ENCODE measurements at regions not wholly inside any gene's neighbourhood (a gene's known extent, or its start where the extent isn't known, plus 50 kb on each side); places are given as distances from the start of the nearest gene placed in this dataset.

DNA sequence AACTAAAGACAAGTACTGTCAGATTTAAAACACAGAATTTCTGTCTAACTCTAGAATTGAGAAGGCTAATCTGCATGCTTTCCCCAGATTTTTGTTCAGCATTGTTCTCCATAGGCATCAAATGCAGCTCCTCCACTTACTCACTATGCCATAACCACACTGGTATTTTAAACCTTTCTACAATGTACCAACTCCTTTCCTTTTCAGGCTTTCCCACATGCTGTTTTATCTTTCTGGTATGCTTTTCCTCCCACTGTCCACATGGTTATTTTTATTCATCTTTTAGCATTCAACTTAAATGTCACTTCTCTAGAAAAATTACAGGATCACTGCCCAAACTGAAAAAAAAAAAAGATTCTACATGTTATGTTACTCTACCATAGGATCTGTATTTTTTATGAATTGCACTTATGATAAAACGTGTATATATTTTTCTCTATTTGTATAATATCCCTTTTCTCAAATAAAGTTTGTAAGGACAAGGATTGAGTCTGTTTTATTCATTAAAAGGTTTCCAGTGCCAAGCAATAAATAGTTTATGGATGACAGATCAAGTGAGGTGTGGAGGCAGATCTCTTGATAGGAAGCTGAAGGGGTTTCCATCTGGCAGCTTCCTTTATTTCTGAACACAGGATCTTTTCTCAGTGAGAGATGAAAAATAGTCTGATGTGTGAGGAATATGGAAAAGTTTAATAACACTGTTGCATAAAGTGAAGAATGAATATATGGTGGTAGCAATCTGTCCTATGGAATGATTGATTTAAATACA lies 1064.5 kb downstream of the ZPLD1 start:
- no peak for ATAC-seq
- Histone ChIP-seq H3K4me1 (no peaks in the 10 kb centered on the region), H3K4me2 (no peak overlapping the region), H3K4me3 (no peak overlapping the region), H3K9me3 (no peaks in the 10 kb centered on the region), H3K27ac (no peak overlapping the region)
- ChIA-PET POLR2A (no interaction called here), CTCF (no interaction called here)
- WGBS (ENCODE audit: missing lambda C conversion rate): 0% methylated on average over 1 of the region's 1 CpG
- no peak for FAIRE-seq
- no peak for DNase-seq (ENCODE audit: low read depth in 1 of 2, low spot score in 1 of 2)
- no peak for TF ChIP-seq SMC3 (IDR thresholded peaks at IDR 0.05)
- TF ChIP-seq ZSCAN20 (CRISPR knock-in tag; IDR thresholded peaks at IDR 0.05): no peak
- no peak for TF ChIP-seq USF2 (IDR thresholded peaks at IDR 0.05)
- no peak for TF ChIP-seq HOXA7 (CRISPR knock-in tag; IDR thresholded peaks at IDR 0.05)
- TF ChIP-seq HDAC2 (IDR thresholded peaks at IDR 0.05): no peak
- no peak for TF ChIP-seq FOXS1 (CRISPR knock-in tag; IDR thresholded peaks at IDR 0.05)
- no peak for TF ChIP-seq EHF (CRISPR knock-in tag; IDR thresholded peaks at IDR 0.05)
- no peak for TF ChIP-seq NR3C1 (IDR thresholded peaks at IDR 0.05)
- no peak for TF ChIP-seq POLR2AphosphoS2 (conservative IDR thresholded peaks at IDR 0.05; ENCODE audit: low read length)
- no peak for TF ChIP-seq RARB (CRISPR knock-in tag; IDR thresholded peaks at IDR 0.05)
- no peak for TF ChIP-seq CEBPB (IDR thresholded peaks at IDR 0.05)
- TF ChIP-seq CHD2 (IDR thresholded peaks at IDR 0.05; ENCODE audit: low read length, partially characterized antibody): no peak
- TF ChIP-seq, protein P1, sequence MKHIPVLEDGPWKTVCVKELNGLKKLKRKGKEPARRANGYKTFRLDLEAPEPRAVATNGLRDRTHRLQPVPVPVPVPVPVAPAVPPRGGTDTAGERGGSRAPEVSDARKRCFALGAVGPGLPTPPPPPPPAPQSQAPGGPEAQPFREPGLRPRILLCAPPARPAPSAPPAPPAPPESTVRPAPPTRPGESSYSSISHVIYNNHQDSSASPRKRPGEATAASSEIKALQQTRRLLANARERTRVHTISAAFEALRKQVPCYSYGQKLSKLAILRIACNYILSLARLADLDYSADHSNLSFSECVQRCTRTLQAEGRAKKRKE (CRISPR knock-in tag; IDR thresholded peaks at IDR 0.05; ENCODE audit: low read depth): no peak

DNA sequence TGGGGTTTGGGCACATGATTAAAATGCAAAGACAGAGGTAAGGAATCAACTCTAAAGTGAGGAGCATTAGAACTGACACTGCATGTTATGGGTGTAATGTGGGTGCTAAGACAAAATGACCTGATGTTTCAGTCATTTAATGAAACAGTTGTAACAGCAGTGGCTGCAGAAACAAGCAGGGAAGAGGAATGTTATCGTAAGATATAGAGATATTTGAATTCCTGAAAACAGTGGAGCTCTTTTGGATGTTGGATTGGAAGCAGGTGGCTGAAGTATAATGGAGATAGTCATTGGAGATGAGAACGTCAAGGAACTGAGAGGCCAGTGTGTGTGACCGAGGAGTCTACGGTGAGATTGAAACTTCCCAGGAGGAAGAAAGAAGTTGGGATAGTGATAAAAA lies 1065.2 kb downstream of the ZPLD1 start:
- Histone ChIP-seq H3K27ac (no peak overlapping the region), H3K4me1 (no peaks in the 10 kb centered on the region), H3K4me3 (no peak overlapping the region), H3K9me3 (no peaks in the 10 kb centered on the region), H3K4me2 (no peak overlapping the region)
- WGBS (ENCODE audit: missing lambda C conversion rate): 34% methylated on average over 4 of the region's 4 CpGs
- TF ChIP-seq HMGXB4 (CRISPR knock-in tag; IDR thresholded peaks at IDR 0.05; ENCODE audit: borderline replicate concordance): no peak
- TF ChIP-seq MAFK (IDR thresholded peaks at IDR 0.05; ENCODE audit: partially characterized antibody): no peak
- no peak for TF ChIP-seq RCOR1 (IDR thresholded peaks at IDR 0.05; ENCODE audit: low read depth, low read length)
- ChIA-PET CTCF (no interaction called here), POLR2A (no interaction called here)
- FAIRE-seq (no peak), DNase-seq (ENCODE audit: low read depth in 1 of 2, low spot score in 1 of 2) (no peak), ATAC-seq (no peak)

- Histone ChIP-seq H3K4me1 (no peaks in the 10 kb centered on the region), H3K27ac (no peak overlapping the region), H3K4me3 (no peak overlapping the region), H3K9me3 (no peaks in the 10 kb centered on the region), H3K4me2 (no peak overlapping the region)
- ChIA-PET CTCF (no interaction called here), POLR2A (no interaction called here)
- ATAC-seq: no peak
- no peak for FAIRE-seq
- WGBS (ENCODE audit: missing lambda C conversion rate): 12% methylated on average over 2 of the region's 2 CpGs
- DNase-seq (ENCODE audit: low read depth in 1 of 2, low spot score in 1 of 2): no peak
- TF ChIP-seq MYC (IDR thresholded peaks at IDR 0.05; ENCODE audit: borderline replicate concordance, low read length) (no peak), CEBPB (IDR thresholded peaks at IDR 0.05) (no peak), CBX2 (IDR thresholded peaks at IDR 0.05; ENCODE audit: borderline replicate concordance, low read depth) (no peak), CBX8 (IDR thresholded peaks at IDR 0.05) (no peak), FOSB (CRISPR knock-in tag; IDR thresholded peaks at IDR 0.05) (no peak), EP300 (IDR thresholded peaks at IDR 0.05) (no peak), RNF2 (IDR thresholded peaks at IDR 0.05; ENCODE audit: borderline replicate concordance, low read depth) (no peak), POLR2A (IDR thresholded peaks at IDR 0.05; ENCODE audit: low read length) (no peak), KDM5A (IDR thresholded peaks at IDR 0.05) (no peak), HMGXB4 (CRISPR knock-in tag; IDR thresholded peaks at IDR 0.05; ENCODE audit: borderline replicate concordance) (no peak), HOXB5 (CRISPR knock-in tag; IDR thresholded peaks at IDR 0.05) (no peak)
- TF ChIP-seq, protein P2, sequence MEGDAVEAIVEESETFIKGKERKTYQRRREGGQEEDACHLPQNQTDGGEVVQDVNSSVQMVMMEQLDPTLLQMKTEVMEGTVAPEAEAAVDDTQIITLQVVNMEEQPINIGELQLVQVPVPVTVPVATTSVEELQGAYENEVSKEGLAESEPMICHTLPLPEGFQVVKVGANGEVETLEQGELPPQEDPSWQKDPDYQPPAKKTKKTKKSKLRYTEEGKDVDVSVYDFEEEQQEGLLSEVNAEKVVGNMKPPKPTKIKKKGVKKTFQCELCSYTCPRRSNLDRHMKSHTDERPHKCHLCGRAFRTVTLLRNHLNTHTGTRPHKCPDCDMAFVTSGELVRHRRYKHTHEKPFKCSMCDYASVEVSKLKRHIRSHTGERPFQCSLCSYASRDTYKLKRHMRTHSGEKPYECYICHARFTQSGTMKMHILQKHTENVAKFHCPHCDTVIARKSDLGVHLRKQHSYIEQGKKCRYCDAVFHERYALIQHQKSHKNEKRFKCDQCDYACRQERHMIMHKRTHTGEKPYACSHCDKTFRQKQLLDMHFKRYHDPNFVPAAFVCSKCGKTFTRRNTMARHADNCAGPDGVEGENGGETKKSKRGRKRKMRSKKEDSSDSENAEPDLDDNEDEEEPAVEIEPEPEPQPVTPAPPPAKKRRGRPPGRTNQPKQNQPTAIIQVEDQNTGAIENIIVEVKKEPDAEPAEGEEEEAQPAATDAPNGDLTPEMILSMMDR (IDR thresholded peaks at IDR 0.05): no peak
- TF ChIP-seq, protein P3, sequence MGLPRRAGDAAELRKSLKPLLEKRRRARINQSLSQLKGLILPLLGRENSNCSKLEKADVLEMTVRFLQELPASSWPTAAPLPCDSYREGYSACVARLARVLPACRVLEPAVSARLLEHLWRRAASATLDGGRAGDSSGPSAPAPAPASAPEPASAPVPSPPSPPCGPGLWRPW (IDR thresholded peaks at IDR 0.05): no peak
Measured at GRCh38 chr3:103510760-103511159, 1075.9 kb downstream of the ZPLD1 start.

Measured in A549 (cell line).